ENCODE measurements at regions not wholly inside any gene's neighbourhood (a gene's known extent, or its start where the extent isn't known, plus 50 kb on each side); places are given as distances from the start of the nearest gene placed in this dataset.

GRCh38 chr4:36394352-36394903, 113.0 kb downstream of the DTHD1 start:
- no peak for DNase-seq
- intact Hi-C loops (cut with DNase I) = no loop called here
- no peak for ATAC-seq
- Histone ChIP-seq H3K4me3 (ENCODE audit: low read length) (no peak overlapping the region), H3K27ac (ENCODE audit: low read length) (no peak overlapping the region), H3K27me3 (ENCODE audit: control insufficient read depth, insufficient read depth) (no peaks in the 10 kb centered on the region), H3K4me1 (ENCODE audit: control insufficient read depth, insufficient read depth, low read length) (no peaks in the 10 kb centered on the region), H3K9me3 (ENCODE audit: control insufficient read depth, low read length) (no peaks in the 10 kb centered on the region)
- WGBS = 81% methylated on average over 5 of the region's 5 CpGs

- DNase-seq = no peak
- no peak overlapping the region for H3K4me3 ChIP-seq (ENCODE audit: low read length)
- intact Hi-C loops (cut with DNase I) = no loop called here
These were observed 118.4 kb downstream of the DTHD1 start for GRCh38 chr4:36399762-36400353.

GRCh38 chr4:36402008-36402758, 120.8 kb downstream of the DTHD1 start:
- DNase-seq (no peak), ATAC-seq (no peak)
- intact Hi-C loops (cut with DNase I) = no loop called here
- Histone ChIP-seq H3K27ac (ENCODE audit: low read length) (no peak overlapping the region), H3K27me3 (ENCODE audit: control insufficient read depth, insufficient read depth) (no peaks in the 10 kb centered on the region), H3K4me1 (ENCODE audit: control insufficient read depth, insufficient read depth, low read length) (no peaks in the 10 kb centered on the region), H3K9me3 (ENCODE audit: control insufficient read depth, low read length) (no peaks in the 10 kb centered on the region), H3K4me3 (ENCODE audit: low read length) (no peak overlapping the region)
- 88% methylated on average over 9 of the region's 9 CpGs for WGBS

More at GRCh38 chr4:36399762-36400353, 118.4 kb downstream of the DTHD1 start:
- no peak overlapping the region for H3K27ac ChIP-seq (ENCODE audit: low read length)
- whole genome bisulfite sequencing = 35% methylated on average over 2 of the region's 2 CpGs
- H3K4me1 ChIP-seq (ENCODE audit: control insufficient read depth, insufficient read depth, low read length) = no peaks in the 10 kb centered on the region
- ATAC-seq = no peak
- H3K27me3 ChIP-seq (ENCODE audit: control insufficient read depth, insufficient read depth) = no peaks in the 10 kb centered on the region
- no peaks in the 10 kb centered on the region for H3K9me3 ChIP-seq (ENCODE audit: control insufficient read depth, low read length)

- Histone ChIP-seq H3K27me3 (ENCODE audit: control insufficient read depth, insufficient read depth) (no peaks in the 10 kb centered on the region), H3K27ac (ENCODE audit: low read length) (no peak overlapping the region), H3K4me1 (ENCODE audit: control insufficient read depth, insufficient read depth, low read length) (no peaks in the 10 kb centered on the region), H3K9me3 (ENCODE audit: control insufficient read depth, low read length) (no peaks in the 10 kb centered on the region), H3K4me3 (ENCODE audit: low read length) (no peak overlapping the region)
- intact Hi-C loops (cut with DNase I) = no loop called here
- ATAC-seq (no peak), DNase-seq (no peak)
- 57% methylated on average over 6 of the region's 6 CpGs for WGBS
These were observed 129.9 kb downstream of the DTHD1 start for GRCh38 chr4:36411338-36411737.

- DNase-seq (no peak), ATAC-seq (no peak)
- H3K27me3 ChIP-seq (ENCODE audit: control insufficient read depth, insufficient read depth) = no peaks in the 10 kb centered on the region
- no peaks in the 10 kb centered on the region for H3K4me1 ChIP-seq (ENCODE audit: control insufficient read depth, insufficient read depth, low read length)
- no peak overlapping the region for H3K27ac ChIP-seq (ENCODE audit: low read length)
- 31% methylated on average over 3 of the region's 3 CpGs for WGBS
- no peak overlapping the region for H3K4me3 ChIP-seq (ENCODE audit: low read length)
- no peaks in the 10 kb centered on the region for H3K9me3 ChIP-seq (ENCODE audit: control insufficient read depth, low read length)
- intact Hi-C loops (cut with DNase I) = no loop called here
These were observed 132.8 kb downstream of the DTHD1 start for GRCh38 chr4:36414248-36414647.

- H3K4me3 ChIP-seq (ENCODE audit: low read length) = no peak overlapping the region
- H3K4me1 ChIP-seq (ENCODE audit: control insufficient read depth, insufficient read depth, low read length) = no peaks in the 10 kb centered on the region
- no peak overlapping the region for H3K27ac ChIP-seq (ENCODE audit: low read length)
- intact Hi-C loops (cut with DNase I) = no loop called here
- no peaks in the 10 kb centered on the region for H3K9me3 ChIP-seq (ENCODE audit: control insufficient read depth, low read length)
- 91% methylated on average over 12 of the region's 12 CpGs for WGBS
- H3K27me3 ChIP-seq (ENCODE audit: control insufficient read depth, insufficient read depth) = no peaks in the 10 kb centered on the region
- no peak for DNase-seq
- no peak for ATAC-seq
These were observed 135.7 kb downstream of the DTHD1 start for GRCh38 chr4:36417146-36417545.

- H3K9me3 ChIP-seq (ENCODE audit: control insufficient read depth, low read length) = no peaks in the 10 kb centered on the region
- H3K27ac ChIP-seq (ENCODE audit: low read length) = no peak overlapping the region
- ATAC-seq (no peak), DNase-seq (no peak)
- no peak overlapping the region for H3K4me3 ChIP-seq (ENCODE audit: low read length)
- no peaks in the 10 kb centered on the region for H3K4me1 ChIP-seq (ENCODE audit: control insufficient read depth, insufficient read depth, low read length)
- WGBS = 88% methylated on average over 3 of the region's 3 CpGs
- H3K27me3 ChIP-seq (ENCODE audit: control insufficient read depth, insufficient read depth) = no peaks in the 10 kb centered on the region
- intact Hi-C loops (cut with DNase I) = no loop called here
These were observed 138.8 kb downstream of the DTHD1 start for GRCh38 chr4:36420111-36420679.

GRCh38 chr4:36422607-36423006, 141.2 kb downstream of the DTHD1 start:
- 91% methylated on average over 2 of the region's 2 CpGs for WGBS
- no peak overlapping the region for H3K4me3 ChIP-seq (ENCODE audit: low read length)
- ATAC-seq (no peak), DNase-seq (no peak)
- H3K9me3 ChIP-seq (ENCODE audit: control insufficient read depth, low read length) = no peaks in the 10 kb centered on the region
- intact Hi-C loops (cut with DNase I) = no loop called here
- H3K4me1 ChIP-seq (ENCODE audit: control insufficient read depth, insufficient read depth, low read length) = no peaks in the 10 kb centered on the region
- H3K27ac ChIP-seq (ENCODE audit: low read length) = no peak overlapping the region
- H3K27me3 ChIP-seq (ENCODE audit: control insufficient read depth, insufficient read depth) = no peaks in the 10 kb centered on the region

- intact Hi-C loops (cut with DNase I) = no loop called here
- Histone ChIP-seq H3K9me3 (ENCODE audit: control insufficient read depth, low read length) (no peaks in the 10 kb centered on the region), H3K27me3 (ENCODE audit: control insufficient read depth, insufficient read depth) (no peaks in the 10 kb centered on the region), H3K4me3 (ENCODE audit: low read length) (no peak overlapping the region), H3K4me1 (ENCODE audit: control insufficient read depth, insufficient read depth, low read length) (no peaks in the 10 kb centered on the region), H3K27ac (ENCODE audit: low read length) (no peak overlapping the region)
- DNase-seq = no peak
- ATAC-seq = no peak
- 81% methylated on average over 5 of the region's 5 CpGs for WGBS
These were observed 145.3 kb downstream of the DTHD1 start for GRCh38 chr4:36426741-36427140.

GRCh38 chr4:36427696-36428095, 146.3 kb downstream of the DTHD1 start:
- no peaks in the 10 kb centered on the region for H3K4me1 ChIP-seq (ENCODE audit: control insufficient read depth, insufficient read depth, low read length)
- no peak overlapping the region for H3K4me3 ChIP-seq (ENCODE audit: low read length)
- no peaks in the 10 kb centered on the region for H3K27me3 ChIP-seq (ENCODE audit: control insufficient read depth, insufficient read depth)
- 58% methylated on average over 2 of the region's 2 CpGs for WGBS
- intact Hi-C loops (cut with DNase I) = no loop called here
- DNase-seq = peak in 1 of 3 donors; percentile 26
- H3K9me3 ChIP-seq (ENCODE audit: control insufficient read depth, low read length) = no peaks in the 10 kb centered on the region
- H3K27ac ChIP-seq (ENCODE audit: low read length) = no peak overlapping the region
- no peak for ATAC-seq

GRCh38 chr4:36432586-36432985, 151.2 kb downstream of the DTHD1 start:
- H3K4me1 ChIP-seq (ENCODE audit: control insufficient read depth, insufficient read depth, low read length) = no peaks in the 10 kb centered on the region
- intact Hi-C loops (cut with DNase I) = no loop called here
- no peak for DNase-seq
- no peak overlapping the region for H3K27ac ChIP-seq (ENCODE audit: low read length)
- no peak for ATAC-seq
- no peaks in the 10 kb centered on the region for H3K9me3 ChIP-seq (ENCODE audit: control insufficient read depth, low read length)
- 62% methylated on average over 2 of the region's 2 CpGs for WGBS
- H3K4me3 ChIP-seq (ENCODE audit: low read length) = no peak overlapping the region
- no peaks in the 10 kb centered on the region for H3K27me3 ChIP-seq (ENCODE audit: control insufficient read depth, insufficient read depth)
